Type B pancreatic cell (in vitro differentiated cells): ENCODE measurements at regions not wholly inside any gene's neighbourhood (a gene's known extent, or its start where the extent isn't known, plus 50 kb on each side); places are given as distances from the start of the nearest gene placed in this dataset.

Source experiments
- DNase-seq: peaks from one replicate; pipeline ENCODE4 v3.0.0; 2021; ENCODE audit warnings: mixed read lengths; ENCODE audit not compliant: unreplicated experiment; ENCODE audit errors: extremely low spot score
- H3K27ac Mint-ChIP-seq: 2 replicates; pipeline ENCODE4 v1.8.0; 2021; ENCODE audit warnings: mild to moderate bottlenecking, mixed read lengths
- H3K27me3 Mint-ChIP-seq: 2 replicates; pipeline ENCODE4 v1.8.0; 2021; ENCODE audit warnings: mixed read lengths
- H3K36me3 Mint-ChIP-seq: 2 replicates; pipeline ENCODE4 v1.8.0; 2021; ENCODE audit warnings: mixed read lengths
- H3K4me1 Mint-ChIP-seq: one replicate; pipeline ENCODE4 v1.8.0; 2021; ENCODE audit warnings: mixed read lengths; ENCODE audit not compliant: unreplicated experiment
- H3K4me3 Mint-ChIP-seq: 2 replicates; pipeline ENCODE4 v1.8.0; 2021; ENCODE audit warnings: mild to moderate bottlenecking, mixed read lengths
- H3K9me3 Mint-ChIP-seq: 2 replicates; pipeline ENCODE4 v1.8.0; 2021; ENCODE audit warnings: mixed read lengths
- TF ChIP-seq, protein P1 (sequence below): fragments of 200-600 bp; sonication (generic); conservative IDR thresholded peaks from 2 replicates; pipeline ENCODE4 v1.5.0; 2021; ENCODE audit warnings: antibody characterized with exemption, mild to moderate bottlenecking

DNA sequence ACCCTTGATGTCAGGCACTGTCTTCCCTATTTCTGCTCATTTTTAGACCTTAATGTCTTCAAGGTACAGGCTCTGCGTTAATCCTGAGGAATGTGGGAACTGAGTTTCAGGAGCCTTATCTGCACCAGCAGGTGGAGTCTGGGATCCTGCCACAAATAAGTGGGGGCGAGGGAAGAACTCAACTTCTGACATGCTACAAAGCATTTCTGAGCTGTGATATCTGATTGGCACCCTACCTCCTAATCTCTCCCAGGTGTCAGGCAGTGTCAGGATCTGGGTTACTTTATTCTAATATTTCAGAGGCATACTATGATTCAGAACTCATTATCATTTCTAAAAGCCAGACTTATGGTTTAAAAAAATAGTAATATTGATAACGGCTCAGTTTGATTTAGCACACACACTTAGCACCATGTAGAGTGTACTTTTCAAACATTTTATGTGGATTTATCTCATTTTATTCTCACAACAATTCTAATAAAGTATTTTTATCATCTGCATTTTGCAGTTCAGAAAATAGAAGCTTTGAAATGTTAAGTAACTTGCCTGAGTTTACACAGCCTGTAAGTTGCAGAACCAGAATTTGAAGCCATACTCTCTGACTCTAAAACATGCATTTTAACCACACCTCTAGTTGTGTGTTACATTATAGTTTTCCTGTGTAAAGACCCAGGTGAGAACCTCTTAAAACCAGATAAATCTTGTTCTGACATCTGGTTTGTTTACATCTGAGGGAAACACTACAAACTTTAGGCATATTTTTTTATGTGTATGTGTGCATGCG lies 358.6 kb downstream of the TDRD3 start:
- no peaks in the 10 kb centered on the region for H3K36me3 Mint-ChIP-seq
- TF ChIP-seq, protein P1, sequence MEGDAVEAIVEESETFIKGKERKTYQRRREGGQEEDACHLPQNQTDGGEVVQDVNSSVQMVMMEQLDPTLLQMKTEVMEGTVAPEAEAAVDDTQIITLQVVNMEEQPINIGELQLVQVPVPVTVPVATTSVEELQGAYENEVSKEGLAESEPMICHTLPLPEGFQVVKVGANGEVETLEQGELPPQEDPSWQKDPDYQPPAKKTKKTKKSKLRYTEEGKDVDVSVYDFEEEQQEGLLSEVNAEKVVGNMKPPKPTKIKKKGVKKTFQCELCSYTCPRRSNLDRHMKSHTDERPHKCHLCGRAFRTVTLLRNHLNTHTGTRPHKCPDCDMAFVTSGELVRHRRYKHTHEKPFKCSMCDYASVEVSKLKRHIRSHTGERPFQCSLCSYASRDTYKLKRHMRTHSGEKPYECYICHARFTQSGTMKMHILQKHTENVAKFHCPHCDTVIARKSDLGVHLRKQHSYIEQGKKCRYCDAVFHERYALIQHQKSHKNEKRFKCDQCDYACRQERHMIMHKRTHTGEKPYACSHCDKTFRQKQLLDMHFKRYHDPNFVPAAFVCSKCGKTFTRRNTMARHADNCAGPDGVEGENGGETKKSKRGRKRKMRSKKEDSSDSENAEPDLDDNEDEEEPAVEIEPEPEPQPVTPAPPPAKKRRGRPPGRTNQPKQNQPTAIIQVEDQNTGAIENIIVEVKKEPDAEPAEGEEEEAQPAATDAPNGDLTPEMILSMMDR: peak; percentile 28
- no peak for DNase-seq
- H3K27me3 Mint-ChIP-seq: peaks cover 9% of the 10 kb centered on the region
- no peak overlapping the region for H3K4me3 Mint-ChIP-seq
- H3K4me1 Mint-ChIP-seq: peaks cover 36% of the 10 kb centered on the region
- no peak overlapping the region for H3K27ac Mint-ChIP-seq
- H3K9me3 Mint-ChIP-seq: no peaks in the 10 kb centered on the region

DNA sequence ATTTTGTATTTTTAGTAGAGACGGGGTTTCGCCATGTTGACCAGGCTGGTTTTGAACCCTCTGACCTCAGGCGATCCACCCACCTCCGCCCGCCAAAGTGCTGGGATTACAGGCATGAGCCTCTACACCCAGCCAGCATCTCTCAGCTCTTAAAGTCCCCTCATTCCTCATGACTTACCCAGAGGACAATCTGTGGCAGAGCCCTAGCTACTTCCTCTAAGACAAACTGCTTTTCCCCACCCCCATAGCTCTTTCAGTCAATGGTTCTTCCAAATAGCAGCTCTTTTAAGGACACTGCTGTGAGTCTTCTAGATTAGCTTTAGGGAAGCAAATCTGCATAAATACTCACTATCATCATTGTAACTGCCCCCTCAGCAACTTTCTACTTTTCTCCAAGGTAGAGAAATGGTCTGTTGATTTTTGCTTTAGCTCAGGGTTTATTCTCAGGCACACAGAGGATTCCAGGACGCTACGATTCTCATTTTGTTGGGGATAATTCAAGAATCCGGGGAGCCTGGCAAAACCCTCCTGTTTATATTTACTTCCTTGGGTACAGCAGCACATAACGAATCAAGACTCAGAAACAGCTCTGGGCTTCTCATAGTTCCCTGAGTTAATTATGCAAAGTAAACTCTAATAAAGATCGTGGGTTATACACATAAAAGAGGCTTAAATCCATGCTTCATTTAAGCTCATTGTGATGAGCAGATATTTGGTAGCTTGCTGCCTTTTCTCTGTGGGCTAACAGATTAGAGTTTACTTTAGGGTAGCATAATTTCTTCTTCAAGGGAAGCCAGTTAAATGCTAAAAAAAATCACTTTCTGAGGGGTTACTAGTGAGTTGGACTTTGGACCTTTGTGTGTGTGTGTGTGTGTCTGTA lies 357.4 kb downstream of the TDRD3 start:
- TF ChIP-seq, protein P1: no peak
- H3K4me3 Mint-ChIP-seq: no peak overlapping the region
- H3K36me3 Mint-ChIP-seq: no peaks in the 10 kb centered on the region
- no peak for DNase-seq
- peak overlapping the region; percentile 19 for H3K27ac Mint-ChIP-seq
- peaks cover 32% of the 10 kb centered on the region for H3K4me1 Mint-ChIP-seq
- peaks cover 9% of the 10 kb centered on the region for H3K27me3 Mint-ChIP-seq
- H3K9me3 Mint-ChIP-seq: no peaks in the 10 kb centered on the region

DNA sequence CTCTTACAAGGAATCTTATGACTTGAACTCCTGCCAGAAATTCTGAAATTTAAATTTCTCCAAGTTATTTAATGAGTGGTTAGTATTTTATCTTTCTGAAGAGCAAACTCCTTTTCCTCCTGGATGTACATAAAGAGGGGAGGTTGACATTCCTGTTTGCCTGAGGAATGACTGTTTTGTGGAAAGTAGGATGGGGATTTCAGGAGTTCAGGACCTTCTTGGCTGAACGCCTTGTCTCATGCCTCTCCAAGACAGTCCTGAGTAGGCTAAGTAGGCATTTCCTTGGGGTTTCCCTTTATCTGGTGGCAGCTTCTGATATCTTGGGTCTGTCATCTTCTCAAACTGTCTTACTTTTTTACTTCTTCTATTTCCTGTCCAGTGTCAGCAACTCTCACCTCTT lies 356.6 kb downstream of the TDRD3 start:
- Mint-ChIP-seq H3K27me3 (peaks cover 9% of the 10 kb centered on the region), H3K9me3 (no peaks in the 10 kb centered on the region), H3K4me3 (no peak overlapping the region), H3K36me3 (no peaks in the 10 kb centered on the region), H3K27ac (no peak overlapping the region), H3K4me1 (peaks cover 30% of the 10 kb centered on the region)
- TF ChIP-seq, protein P1: no peak
- no peak for DNase-seq

DNA sequence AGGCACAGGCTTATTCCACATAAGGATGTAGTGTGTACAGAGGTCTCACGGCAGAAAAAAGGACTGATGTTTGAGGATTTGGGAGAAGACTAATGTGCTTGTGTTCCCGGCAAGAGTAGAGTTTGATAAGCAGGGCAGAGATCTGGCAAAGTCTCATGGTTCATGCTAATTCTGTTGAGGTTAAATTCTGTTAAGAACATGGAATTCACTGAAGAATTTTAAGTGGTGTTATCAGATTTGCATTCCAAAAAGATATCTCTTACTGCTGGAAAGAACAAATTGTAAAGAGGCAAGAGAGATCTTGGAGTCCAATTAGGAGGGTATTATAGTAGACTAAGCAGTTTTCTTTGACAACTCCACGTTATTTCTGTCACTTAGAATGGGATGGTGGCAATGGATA lies 348.3 kb downstream of the TDRD3 start:
- no peak overlapping the region for H3K4me3 Mint-ChIP-seq
- H3K9me3 Mint-ChIP-seq: no peaks in the 10 kb centered on the region
- no peaks in the 10 kb centered on the region for H3K27me3 Mint-ChIP-seq
- no peak overlapping the region for H3K27ac Mint-ChIP-seq
- H3K36me3 Mint-ChIP-seq: no peaks in the 10 kb centered on the region
- H3K4me1 Mint-ChIP-seq: no peaks in the 10 kb centered on the region
- no peak for DNase-seq
- TF ChIP-seq, protein P1: no peak

DNA sequence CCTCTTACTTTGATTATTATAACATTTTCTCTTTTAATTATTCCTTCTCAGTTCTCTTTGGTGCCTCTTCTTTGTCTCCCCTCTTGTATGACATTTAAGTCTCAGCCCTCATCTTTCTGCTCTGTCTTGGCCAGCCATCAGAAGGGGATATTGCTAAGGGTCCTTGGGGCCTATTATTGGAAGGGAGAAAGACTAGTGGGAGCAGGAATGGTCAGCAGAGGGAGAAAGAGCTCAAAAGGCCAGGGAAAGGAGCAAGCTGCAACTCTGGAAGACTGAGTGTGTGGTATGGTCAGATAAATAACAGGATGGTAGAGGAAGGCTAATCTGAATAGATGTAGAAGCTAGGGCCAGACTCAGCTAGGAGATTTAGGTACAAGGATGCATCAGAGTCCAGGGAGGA lies 336.9 kb downstream of the TDRD3 start:
- H3K27me3 Mint-ChIP-seq: no peaks in the 10 kb centered on the region
- no peaks in the 10 kb centered on the region for H3K9me3 Mint-ChIP-seq
- H3K4me3 Mint-ChIP-seq: no peak overlapping the region
- no peaks in the 10 kb centered on the region for H3K4me1 Mint-ChIP-seq
- DNase-seq: no peak
- no peaks in the 10 kb centered on the region for H3K36me3 Mint-ChIP-seq
- no peak overlapping the region for H3K27ac Mint-ChIP-seq
- TF ChIP-seq, protein P1: no peak
